ENCODE measurements at regions not wholly inside any gene's neighbourhood (a gene's known extent, or its start where the extent isn't known, plus 50 kb on each side); places are given as distances from the start of the nearest gene placed in this dataset.

GRCh38 chr6:140729521-140729920 lies 1355.1 kb upstream of the CITED2 start:
- DNase-seq (no peak), ATAC-seq (no peak)
- Histone ChIP-seq H3K27ac (no peak overlapping the region), H3K36me3 (no peaks in the 10 kb centered on the region), H3K9me3 (peaks cover 0 to 3% (median 0%) of the 10 kb centered on the region in 12 donors), H3K4me3 (no peak overlapping the region), H3K27me3 (no peaks in the 10 kb centered on the region), H3K4me1 (peaks cover 0 to 3% (median 0%) of the 10 kb centered on the region in 12 donors)
- TF ChIP-seq, protein P1, sequence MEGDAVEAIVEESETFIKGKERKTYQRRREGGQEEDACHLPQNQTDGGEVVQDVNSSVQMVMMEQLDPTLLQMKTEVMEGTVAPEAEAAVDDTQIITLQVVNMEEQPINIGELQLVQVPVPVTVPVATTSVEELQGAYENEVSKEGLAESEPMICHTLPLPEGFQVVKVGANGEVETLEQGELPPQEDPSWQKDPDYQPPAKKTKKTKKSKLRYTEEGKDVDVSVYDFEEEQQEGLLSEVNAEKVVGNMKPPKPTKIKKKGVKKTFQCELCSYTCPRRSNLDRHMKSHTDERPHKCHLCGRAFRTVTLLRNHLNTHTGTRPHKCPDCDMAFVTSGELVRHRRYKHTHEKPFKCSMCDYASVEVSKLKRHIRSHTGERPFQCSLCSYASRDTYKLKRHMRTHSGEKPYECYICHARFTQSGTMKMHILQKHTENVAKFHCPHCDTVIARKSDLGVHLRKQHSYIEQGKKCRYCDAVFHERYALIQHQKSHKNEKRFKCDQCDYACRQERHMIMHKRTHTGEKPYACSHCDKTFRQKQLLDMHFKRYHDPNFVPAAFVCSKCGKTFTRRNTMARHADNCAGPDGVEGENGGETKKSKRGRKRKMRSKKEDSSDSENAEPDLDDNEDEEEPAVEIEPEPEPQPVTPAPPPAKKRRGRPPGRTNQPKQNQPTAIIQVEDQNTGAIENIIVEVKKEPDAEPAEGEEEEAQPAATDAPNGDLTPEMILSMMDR (IDR thresholded peaks at IDR 0.05) = no peak
- no peak for TF ChIP-seq POLR2A (IDR thresholded peaks at IDR 0.05)
- intact Hi-C loops (cut with DNase I) = no loop called here

GRCh38 chr6:140718021-140718420 lies 1343.6 kb upstream of the CITED2 start:
- H3K4me1 ChIP-seq = no peaks in the 10 kb centered on the region
- no peaks in the 10 kb centered on the region for H3K36me3 ChIP-seq
- ATAC-seq (no peak), DNase-seq (no peak)
- TF ChIP-seq POLR2A (IDR thresholded peaks at IDR 0.05) = no peak
- TF ChIP-seq, protein P1 (IDR thresholded peaks at IDR 0.05) = no peak
- no peaks in the 10 kb centered on the region for H3K27me3 ChIP-seq
- H3K27ac ChIP-seq = no peak overlapping the region
- peaks cover 0 to 20% (median 7%) of the 10 kb centered on the region in 12 donors for H3K9me3 ChIP-seq
- intact Hi-C loops (cut with DNase I) = no loop called here
- no peak overlapping the region for H3K4me3 ChIP-seq

GRCh38 chr6:140713495-140713894 lies 1339.0 kb upstream of the CITED2 start:
- H3K4me3 ChIP-seq = no peak overlapping the region
- H3K9me3 ChIP-seq = peaks cover 0 to 25% (median 7%) of the 10 kb centered on the region in 12 donors
- 46 to 65% (median 55%) methylated on average over 1 of the region's 1 CpG for WGBS, 4 donors

GRCh38 chr6:140711019-140711613 lies 1336.7 kb upstream of the CITED2 start:
- Histone ChIP-seq H3K4me3 (no peak overlapping the region), H3K27me3 (no peaks in the 10 kb centered on the region), H3K4me1 (no peaks in the 10 kb centered on the region), H3K36me3 (no peaks in the 10 kb centered on the region), H3K9me3 (peaks cover 0 to 23% (median 5%) of the 10 kb centered on the region in 12 donors), H3K27ac (no peak overlapping the region)
- ATAC-seq (no peak), DNase-seq (no peak)
- TF ChIP-seq, protein P1 (IDR thresholded peaks at IDR 0.05) = no peak
- no peak for TF ChIP-seq POLR2A (IDR thresholded peaks at IDR 0.05)
- intact Hi-C loops (cut with DNase I) = no loop called here
- 66 to 75% (median 69%) methylated on average over 3 of the region's 3 CpGs for WGBS, 4 donors

More at GRCh38 chr6:140713495-140713894, 1339.0 kb upstream of the CITED2 start:
- intact Hi-C loops (cut with DNase I) = no loop called here
- no peaks in the 10 kb centered on the region for H3K27me3 ChIP-seq
- TF ChIP-seq, protein P1 (IDR thresholded peaks at IDR 0.05) = no peak
- no peak for TF ChIP-seq POLR2A (IDR thresholded peaks at IDR 0.05)
- H3K36me3 ChIP-seq = no peaks in the 10 kb centered on the region
- H3K4me1 ChIP-seq = no peaks in the 10 kb centered on the region
- DNase-seq (no peak), ATAC-seq (no peak)
- no peak overlapping the region for H3K27ac ChIP-seq

Data from heart left ventricle (tissue), 16 donors.